ENCODE measurements at regions not wholly inside any gene's neighbourhood (a gene's known extent, or its start where the extent isn't known, plus 50 kb on each side); places are given as distances from the start of the nearest gene placed in this dataset.

GRCh38 chr1:168782559-168783116, 53.6 kb upstream of the DPT start:
- TF ChIP-seq EZH2 (IDR thresholded peaks at IDR 0.05; ENCODE audit: insufficient read depth, low read length): no peak
- no peak for TF ChIP-seq CTCF (IDR thresholded peaks at IDR 0.05; ENCODE audit: insufficient read depth, low read depth, low read length)

Measured in astrocyte (in vitro differentiated cells and primary cell).